HEK293T (cell line): ENCODE measurements at regions not wholly inside any gene's neighbourhood (a gene's known extent, or its start where the extent isn't known, plus 50 kb on each side); places are given as distances from the start of the nearest gene placed in this dataset.

Experiments used
- ARNT ChIP-seq: fragments of 450-650 bp; IDR thresholded peaks from 2 replicates; pipeline ENCODE4 v1.6.1; 2017; ENCODE audit warnings: mild to moderate bottlenecking
- BHLHE40 ChIP-seq: fragments of 450-650 bp; IDR thresholded peaks from 2 replicates; pipeline ENCODE4 v1.6.1; 2016; ENCODE audit warnings: mild to moderate bottlenecking, moderate library complexity, borderline replicate concordance
- FOXA1 ChIP-seq: fragments of 450-650 bp; IDR thresholded peaks from 2 replicates; pipeline ENCODE4 v1.6.1; 2016; ENCODE audit warnings: mild to moderate bottlenecking
- FOXK2 ChIP-seq: fragments of 450-650 bp; IDR thresholded peaks from 2 replicates; pipeline ENCODE4 v1.6.1; 2016; ENCODE audit warnings: mild to moderate bottlenecking
- FOXM1 ChIP-seq: fragments of 450-650 bp; IDR thresholded peaks from 2 replicates; pipeline ENCODE4 v1.6.1; 2017; ENCODE audit warnings: mild to moderate bottlenecking, borderline replicate concordance
- HDGF ChIP-seq: fragments of 450-650 bp; IDR thresholded peaks from 2 replicates; pipeline ENCODE4 v1.6.1; 2017; ENCODE audit warnings: antibody characterized with exemption, borderline replicate concordance
- L3MBTL2 ChIP-seq: fragments of 450-650 bp; conservative IDR thresholded peaks from 2 replicates; pipeline ENCODE4 v1.6.1; 2016; ENCODE audit warnings: mild to moderate bottlenecking
- LEF1 ChIP-seq: fragments of 450-650 bp; IDR thresholded peaks from 2 replicates; pipeline ENCODE4 v1.6.1; 2017; ENCODE audit warnings: mild to moderate bottlenecking, borderline replicate concordance
- NFRKB ChIP-seq: fragments of 450-650 bp; IDR thresholded peaks from 2 replicates; pipeline ENCODE4 v1.6.1; 2016; ENCODE audit warnings: mild to moderate bottlenecking, moderate library complexity
- SP1 ChIP-seq: fragments of 450-650 bp; IDR thresholded peaks from 2 replicates; pipeline ENCODE4 v1.6.1; 2017
- SUZ12 ChIP-seq: fragments of 450-650 bp; IDR thresholded peaks from 2 replicates; pipeline ENCODE4 v1.6.1; 2016; ENCODE audit warnings: mild to moderate bottlenecking
- ZNF384 ChIP-seq: fragments of 450-650 bp; IDR thresholded peaks from 2 replicates; pipeline ENCODE4 v1.6.1; 2016
- TF ChIP-seq, protein P1 (sequence below): fragments of 450-650 bp; IDR thresholded peaks from 2 replicates; pipeline ENCODE4 v1.6.1; 2016

GRCh38 chr7:116417593-116418345 is 81.8 kb upstream of the CAV2 start:
- TF ChIP-seq BHLHE40 (no peak), NFRKB (no peak), HDGF (no peak), SUZ12 (no peak), ZNF384 (no peak), LEF1 (no peak), ARNT (no peak), SP1 (no peak), FOXA1 (no peak), FOXK2 (no peak), L3MBTL2 (no peak), FOXM1 (no peak)
- TF ChIP-seq, protein P1, sequence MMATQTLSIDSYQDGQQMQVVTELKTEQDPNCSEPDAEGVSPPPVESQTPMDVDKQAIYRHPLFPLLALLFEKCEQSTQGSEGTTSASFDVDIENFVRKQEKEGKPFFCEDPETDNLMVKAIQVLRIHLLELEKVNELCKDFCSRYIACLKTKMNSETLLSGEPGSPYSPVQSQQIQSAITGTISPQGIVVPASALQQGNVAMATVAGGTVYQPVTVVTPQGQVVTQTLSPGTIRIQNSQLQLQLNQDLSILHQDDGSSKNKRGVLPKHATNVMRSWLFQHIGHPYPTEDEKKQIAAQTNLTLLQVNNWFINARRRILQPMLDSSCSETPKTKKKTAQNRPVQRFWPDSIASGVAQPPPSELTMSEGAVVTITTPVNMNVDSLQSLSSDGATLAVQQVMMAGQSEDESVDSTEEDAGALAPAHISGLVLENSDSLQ, result no peak
